ENCODE measurements at regions not wholly inside any gene's neighbourhood (a gene's known extent, or its start where the extent isn't known, plus 50 kb on each side); places are given as distances from the start of the nearest gene placed in this dataset.

DNA sequence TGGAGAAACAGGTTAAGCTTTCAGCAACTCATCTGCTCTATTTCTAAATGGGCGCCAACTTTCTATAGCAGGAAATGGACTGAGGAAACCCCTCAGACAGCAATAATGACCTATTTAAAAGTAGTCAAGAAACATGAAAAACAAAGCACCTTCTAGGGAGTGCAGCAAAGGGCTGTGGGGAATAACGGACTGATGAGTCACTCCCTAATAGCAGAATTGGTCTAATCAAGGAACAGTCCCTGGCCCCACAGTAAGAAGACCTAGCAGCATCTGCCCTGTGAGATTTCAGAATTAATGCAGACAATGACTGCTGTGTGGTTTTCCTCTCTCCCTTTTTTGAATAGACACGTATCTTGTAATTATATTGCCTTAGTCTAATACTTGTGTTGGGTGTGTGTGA, 602.9 kb downstream of the IPMK start:
- H3K36me3 ChIP-seq (ENCODE audit: control insufficient read depth in 1 of 2, insufficient read depth in 2 of 2, low read length in 2 of 2), result no peaks in the 10 kb centered on the region
- no peak overlapping the region for H3K14ac ChIP-seq (ENCODE audit: low read length)
- no peak overlapping the region for H3K9ac ChIP-seq (ENCODE audit: low read length)
- WGBS (ENCODE audit: extremely low coverage, insufficient coverage, insufficient read length), result no CpG with 5 or more reads among the region's 3 CpGs
- H2AFZ ChIP-seq (ENCODE audit: insufficient read depth, low read length, poor library complexity), result no peak overlapping the region
- no peak overlapping the region for H4K12ac ChIP-seq (ENCODE audit: low read depth, low read length)
- H3K27ac ChIP-seq (ENCODE audit: low read depth, low read length), result no peak overlapping the region
- no peaks in the 10 kb centered on the region for H3K27me3 ChIP-seq (ENCODE audit: insufficient read depth, low read length)
- no peaks in the 10 kb centered on the region for H3K4me1 ChIP-seq (ENCODE audit: control insufficient read depth in 1 of 2, insufficient read depth in 2 of 2, low read length in 2 of 2)
- H4K91ac ChIP-seq (ENCODE audit: low read depth, low read length), result no peak overlapping the region
- no peaks in the 10 kb centered on the region for H3K9me3 ChIP-seq (ENCODE audit: insufficient read depth, low read depth, low read length)
- no peak overlapping the region for H3K4ac ChIP-seq (ENCODE audit: low read depth, low read length)
- no peak overlapping the region for H3K4me3 ChIP-seq (ENCODE audit: low read depth, low read length)
- no peak overlapping the region for H3K23ac ChIP-seq (ENCODE audit: low read length)
- no peak overlapping the region for H2BK120ac ChIP-seq (ENCODE audit: insufficient read depth, low read length, poor library complexity)
- H4K8ac ChIP-seq (ENCODE audit: low read depth, low read length), result no peak overlapping the region
- H2BK5ac ChIP-seq (ENCODE audit: low read depth, low read length, poor library complexity), result no peak overlapping the region
- no peaks in the 10 kb centered on the region for H3K79me1 ChIP-seq (ENCODE audit: low read length)
- no peak overlapping the region for H2BK12ac ChIP-seq (ENCODE audit: low read length)
- DNase-seq, result no peak
- H3K79me2 ChIP-seq (ENCODE audit: control insufficient read depth, insufficient read depth, low read length, poor library complexity), result no peaks in the 10 kb centered on the region
- H3K4me2 ChIP-seq (ENCODE audit: low read length), result no peak overlapping the region
- H2AK5ac ChIP-seq (ENCODE audit: low read length), result no peak overlapping the region
- no peak overlapping the region for H3K18ac ChIP-seq (ENCODE audit: low read length)

DNA sequence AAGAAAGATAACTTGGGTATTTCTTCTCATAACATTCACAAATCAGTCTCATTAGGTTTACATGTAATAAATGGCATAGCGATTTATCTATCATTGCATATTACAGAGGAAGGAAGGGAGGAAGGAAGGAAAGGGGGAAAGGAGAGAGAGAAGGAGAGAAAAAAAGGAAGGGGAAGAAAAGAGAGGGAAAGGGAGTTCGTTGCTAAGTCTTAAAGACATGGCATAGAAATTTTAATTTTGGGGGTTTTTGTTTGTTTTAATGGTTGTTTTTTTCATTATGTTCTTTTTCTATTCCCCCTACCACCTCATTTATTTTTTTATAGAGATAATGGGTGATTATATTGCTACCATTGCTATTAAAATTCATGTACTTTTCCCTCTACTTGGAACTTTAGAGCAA, 604.3 kb downstream of the IPMK start:
- WGBS (ENCODE audit: extremely low coverage, insufficient coverage, insufficient read length), result no CpG with 5 or more reads among the region's 2 CpGs
- H2BK5ac ChIP-seq (ENCODE audit: low read depth, low read length, poor library complexity), result no peak overlapping the region

DNA sequence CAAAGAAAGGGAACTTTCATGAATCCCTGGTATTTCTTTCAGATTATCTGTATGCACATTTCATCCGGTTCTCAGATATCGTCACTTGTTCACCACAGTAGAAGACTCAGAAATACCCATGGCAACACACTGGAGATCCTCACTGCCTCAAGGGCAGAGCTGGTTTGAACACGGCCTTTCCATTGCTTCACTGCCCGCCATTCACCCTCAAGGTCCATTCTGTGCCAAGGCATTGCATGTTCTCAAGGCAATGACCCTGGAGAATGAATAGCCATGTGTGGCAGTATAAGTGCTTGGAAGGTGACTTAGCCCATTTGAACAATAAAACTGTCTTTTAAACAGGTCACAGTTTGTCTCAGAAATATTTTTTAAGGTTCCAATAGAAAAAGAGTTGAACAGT, 606.5 kb downstream of the IPMK start:
- H4K12ac ChIP-seq (ENCODE audit: low read depth, low read length), result no peak overlapping the region
- no peaks in the 10 kb centered on the region for H3K36me3 ChIP-seq (ENCODE audit: control insufficient read depth in 1 of 2, insufficient read depth in 2 of 2, low read length in 2 of 2)
- WGBS (ENCODE audit: extremely low coverage, insufficient coverage, insufficient read length), result no CpG with 5 or more reads among the region's 4 CpGs
- H3K27ac ChIP-seq (ENCODE audit: low read depth, low read length), result no peak overlapping the region
- H3K4me3 ChIP-seq (ENCODE audit: low read depth, low read length), result no peak overlapping the region
- no peak overlapping the region for H3K9ac ChIP-seq (ENCODE audit: low read length)
- no peaks in the 10 kb centered on the region for H3K79me1 ChIP-seq (ENCODE audit: low read length)
- no peak overlapping the region for H3K4me2 ChIP-seq (ENCODE audit: low read length)
- no peak overlapping the region for H3K4ac ChIP-seq (ENCODE audit: low read depth, low read length)
- H2BK5ac ChIP-seq (ENCODE audit: low read depth, low read length, poor library complexity), result no peak overlapping the region
- H2AK5ac ChIP-seq (ENCODE audit: low read length), result no peak overlapping the region
- no peak overlapping the region for H3K23ac ChIP-seq (ENCODE audit: low read length)
- no peak overlapping the region for H4K91ac ChIP-seq (ENCODE audit: low read depth, low read length)
- no peak overlapping the region for H3K18ac ChIP-seq (ENCODE audit: low read length)
- H4K8ac ChIP-seq (ENCODE audit: low read depth, low read length), result peak overlapping the region; percentile 7
- no peak for DNase-seq
- H3K27me3 ChIP-seq (ENCODE audit: insufficient read depth, low read length), result no peaks in the 10 kb centered on the region
- no peaks in the 10 kb centered on the region for H3K4me1 ChIP-seq (ENCODE audit: control insufficient read depth in 1 of 2, insufficient read depth in 2 of 2, low read length in 2 of 2)
- no peak overlapping the region for H2BK120ac ChIP-seq (ENCODE audit: insufficient read depth, low read length, poor library complexity)
- peak overlapping the region; percentile 69 for H2BK12ac ChIP-seq (ENCODE audit: low read length)
- H3K79me2 ChIP-seq (ENCODE audit: control insufficient read depth, insufficient read depth, low read length, poor library complexity), result no peaks in the 10 kb centered on the region
- H2AFZ ChIP-seq (ENCODE audit: insufficient read depth, low read length, poor library complexity), result no peak overlapping the region
- no peaks in the 10 kb centered on the region for H3K9me3 ChIP-seq (ENCODE audit: insufficient read depth, low read depth, low read length)
- H3K14ac ChIP-seq (ENCODE audit: low read length), result no peak overlapping the region

More for the DNA sequence above, 604.3 kb downstream of the IPMK start:
- H4K8ac ChIP-seq (ENCODE audit: low read depth, low read length), result no peak overlapping the region
- no peak overlapping the region for H2BK12ac ChIP-seq (ENCODE audit: low read length)
- H3K79me2 ChIP-seq (ENCODE audit: control insufficient read depth, insufficient read depth, low read length, poor library complexity), result no peaks in the 10 kb centered on the region
- H2BK120ac ChIP-seq (ENCODE audit: insufficient read depth, low read length, poor library complexity), result no peak overlapping the region
- DNase-seq, result no peak
- H4K12ac ChIP-seq (ENCODE audit: low read depth, low read length), result no peak overlapping the region
- no peak overlapping the region for H3K4me2 ChIP-seq (ENCODE audit: low read length)
- no peaks in the 10 kb centered on the region for H3K9me3 ChIP-seq (ENCODE audit: insufficient read depth, low read depth, low read length)
- H3K9ac ChIP-seq (ENCODE audit: low read length), result no peak overlapping the region
- H3K4me3 ChIP-seq (ENCODE audit: low read depth, low read length), result no peak overlapping the region
- no peaks in the 10 kb centered on the region for H3K27me3 ChIP-seq (ENCODE audit: insufficient read depth, low read length)
- H3K14ac ChIP-seq (ENCODE audit: low read length), result no peak overlapping the region
- no peak overlapping the region for H3K4ac ChIP-seq (ENCODE audit: low read depth, low read length)
- no peak overlapping the region for H3K18ac ChIP-seq (ENCODE audit: low read length)
- no peaks in the 10 kb centered on the region for H3K79me1 ChIP-seq (ENCODE audit: low read length)
- H3K23ac ChIP-seq (ENCODE audit: low read length), result no peak overlapping the region
- H4K91ac ChIP-seq (ENCODE audit: low read depth, low read length), result no peak overlapping the region
- H2AK5ac ChIP-seq (ENCODE audit: low read length), result no peak overlapping the region
- no peaks in the 10 kb centered on the region for H3K36me3 ChIP-seq (ENCODE audit: control insufficient read depth in 1 of 2, insufficient read depth in 2 of 2, low read length in 2 of 2)
- H2AFZ ChIP-seq (ENCODE audit: insufficient read depth, low read length, poor library complexity), result no peak overlapping the region
- no peaks in the 10 kb centered on the region for H3K4me1 ChIP-seq (ENCODE audit: control insufficient read depth in 1 of 2, insufficient read depth in 2 of 2, low read length in 2 of 2)
- no peak overlapping the region for H3K27ac ChIP-seq (ENCODE audit: low read depth, low read length)

DNA sequence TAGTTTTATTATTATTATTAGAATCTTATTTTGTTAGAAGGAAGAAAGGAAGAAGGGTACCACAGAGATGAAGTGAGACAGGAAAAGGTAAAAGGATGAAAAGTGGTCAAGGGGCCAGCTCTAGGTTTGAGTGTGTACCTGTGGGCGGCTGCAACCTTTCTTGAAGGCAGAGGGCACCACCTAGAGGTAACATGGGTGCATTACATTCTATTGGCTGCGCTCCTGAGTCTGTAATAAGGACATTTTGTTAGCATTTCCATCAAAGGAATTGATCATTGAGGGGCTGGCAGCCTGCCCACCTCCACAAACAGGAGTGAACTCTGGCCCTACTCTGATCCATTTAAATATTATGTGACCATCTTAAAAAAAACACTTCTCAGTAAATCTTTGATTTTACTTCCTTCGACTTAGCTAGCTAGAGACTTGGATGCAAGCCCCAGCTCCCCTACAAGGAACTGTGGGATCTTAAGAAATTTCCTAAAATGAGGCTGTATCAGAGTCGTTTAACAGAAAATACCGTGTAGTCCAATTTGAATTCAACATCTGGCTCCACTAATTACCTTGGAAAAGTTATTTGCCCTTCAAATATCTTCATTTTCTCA, 610.4 kb downstream of the IPMK start:
- Histone ChIP-seq H3K79me1 (ENCODE audit: low read length) (no peaks in the 10 kb centered on the region), H4K8ac (ENCODE audit: low read depth, low read length) (no peak overlapping the region), H2AFZ (ENCODE audit: insufficient read depth, low read length, poor library complexity) (no peak overlapping the region), H4K12ac (ENCODE audit: low read depth, low read length) (no peak overlapping the region), H2AK5ac (ENCODE audit: low read length) (no peak overlapping the region), H3K4me1 (ENCODE audit: control insufficient read depth in 1 of 2, insufficient read depth in 2 of 2, low read length in 2 of 2) (no peaks in the 10 kb centered on the region), H2BK120ac (ENCODE audit: insufficient read depth, low read length, poor library complexity) (no peak overlapping the region), H4K91ac (ENCODE audit: low read depth, low read length) (no peak overlapping the region), H3K79me2 (ENCODE audit: control insufficient read depth, insufficient read depth, low read length, poor library complexity) (no peaks in the 10 kb centered on the region), H3K27me3 (ENCODE audit: insufficient read depth, low read length) (no peaks in the 10 kb centered on the region), H3K9me3 (ENCODE audit: insufficient read depth, low read depth, low read length) (no peaks in the 10 kb centered on the region), H3K18ac (ENCODE audit: low read length) (no peak overlapping the region), H2BK12ac (ENCODE audit: low read length) (no peak overlapping the region), H3K36me3 (ENCODE audit: control insufficient read depth in 1 of 2, insufficient read depth in 2 of 2, low read length in 2 of 2) (no peaks in the 10 kb centered on the region), H3K4ac (ENCODE audit: low read depth, low read length) (no peak overlapping the region), H3K27ac (ENCODE audit: low read depth, low read length) (no peak overlapping the region), H3K4me3 (ENCODE audit: low read depth, low read length) (no peak overlapping the region), H3K23ac (ENCODE audit: low read length) (no peak overlapping the region), H3K14ac (ENCODE audit: low read length) (no peak overlapping the region), H2BK5ac (ENCODE audit: low read depth, low read length, poor library complexity) (no peak overlapping the region), H3K4me2 (ENCODE audit: low read length) (no peak overlapping the region), H3K9ac (ENCODE audit: low read length) (no peak overlapping the region)
- DNase-seq, result peak; percentile 25 to 78
- WGBS (ENCODE audit: extremely low coverage, insufficient coverage, insufficient read length), result no CpG with 5 or more reads among the region's 5 CpGs

Data from trophoblast cell (in vitro differentiated cells and primary cell).